ENCODE measurements at regions not wholly inside any gene's neighbourhood (a gene's known extent, or its start where the extent isn't known, plus 50 kb on each side); places are given as distances from the start of the nearest gene placed in this dataset.

- Histone ChIP-seq H3K4me3 (no peak overlapping the region), H3K27me3 (peaks cover 8% of the 10 kb centered on the region), H3K27ac (no peak overlapping the region), H3K36me3 (no peaks in the 10 kb centered on the region), H3K9me3 (no peaks in the 10 kb centered on the region), H3K4me1 (no peaks in the 10 kb centered on the region)
- WGBS: 92% methylated on average over 1 of the region's 1 CpG
- DNase-seq (ENCODE audit: low spot score in 2 of 2): no peak
- TF ChIP-seq POLR2AphosphoS5 (IDR thresholded peaks at IDR 0.05) (no peak), CTCF (IDR thresholded peaks at IDR 0.05) (no peak), EP300 (IDR thresholded peaks at IDR 0.05) (no peak), POLR2A (IDR thresholded peaks at IDR 0.05) (no peak)
Measured at GRCh38 chr2:213228638-213229037, 55.6 kb upstream of the SPAG16 start.

DNA sequence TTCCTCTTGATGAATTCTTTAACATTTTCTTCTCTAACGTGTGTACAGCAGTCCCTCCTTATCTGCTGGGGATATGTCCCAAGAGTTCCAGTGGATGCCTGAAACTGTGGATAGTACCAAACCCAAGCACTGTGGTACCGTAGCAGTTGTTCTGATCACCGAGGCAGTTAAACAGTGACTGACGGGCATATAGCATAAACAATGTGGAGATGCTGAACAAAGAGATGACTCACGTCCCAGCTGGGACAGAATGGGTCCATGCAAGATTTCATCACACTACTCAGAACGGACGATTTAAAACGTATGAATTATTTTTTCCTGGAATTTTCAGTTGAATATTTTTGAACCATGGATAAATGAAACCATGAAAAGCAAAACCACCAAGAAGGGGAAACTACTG lies 54.5 kb upstream of the SPAG16 start:
- no peaks in the 10 kb centered on the region for H3K4me1 ChIP-seq
- no peak for DNase-seq (ENCODE audit: low spot score in 2 of 2)
- no peaks in the 10 kb centered on the region for H3K9me3 ChIP-seq
- no peak overlapping the region for H3K4me3 ChIP-seq
- no peaks in the 10 kb centered on the region for H3K36me3 ChIP-seq
- 76% methylated on average over 8 of the region's 8 CpGs for WGBS
- TF ChIP-seq EP300 (IDR thresholded peaks at IDR 0.05): no peak
- no peak for TF ChIP-seq CTCF (IDR thresholded peaks at IDR 0.05)
- no peak for TF ChIP-seq POLR2AphosphoS5 (IDR thresholded peaks at IDR 0.05)
- no peak for TF ChIP-seq POLR2A (IDR thresholded peaks at IDR 0.05)
- H3K27ac ChIP-seq: no peak overlapping the region
- peaks cover 8% of the 10 kb centered on the region for H3K27me3 ChIP-seq

- Histone ChIP-seq H3K27me3 (peaks cover 8% of the 10 kb centered on the region), H3K4me3 (no peak overlapping the region), H3K9me3 (no peaks in the 10 kb centered on the region), H3K36me3 (no peaks in the 10 kb centered on the region), H3K27ac (no peak overlapping the region), H3K4me1 (no peaks in the 10 kb centered on the region)
- no peak for DNase-seq (ENCODE audit: low spot score in 2 of 2)
- WGBS: 89% methylated on average over 1 of the region's 1 CpG
- TF ChIP-seq POLR2A (IDR thresholded peaks at IDR 0.05): no peak
- TF ChIP-seq POLR2AphosphoS5 (IDR thresholded peaks at IDR 0.05): no peak
- TF ChIP-seq EP300 (IDR thresholded peaks at IDR 0.05): no peak
- no peak for TF ChIP-seq CTCF (IDR thresholded peaks at IDR 0.05)
Measured at GRCh38 chr2:213231966-213232365, 52.3 kb upstream of the SPAG16 start.

GRCh38 chr2:213232649-213233437 lies 51.4 kb upstream of the SPAG16 start:
- Histone ChIP-seq H3K27ac (no peak overlapping the region), H3K36me3 (no peaks in the 10 kb centered on the region), H3K27me3 (peaks cover 8% of the 10 kb centered on the region), H3K4me1 (no peaks in the 10 kb centered on the region), H3K9me3 (no peaks in the 10 kb centered on the region), H3K4me3 (no peak overlapping the region)
- DNase-seq (ENCODE audit: low spot score in 2 of 2): no peak
- TF ChIP-seq CTCF (IDR thresholded peaks at IDR 0.05): no peak
- 40% methylated on average over 8 of the region's 8 CpGs for WGBS

- no peak for DNase-seq (ENCODE audit: low spot score in 2 of 2)
Measured at GRCh38 chr2:213233438-213234330, 50.6 kb upstream of the SPAG16 start.

More at GRCh38 chr2:213233438-213234330, 50.6 kb upstream of the SPAG16 start:
- Histone ChIP-seq H3K9me3 (no peaks in the 10 kb centered on the region), H3K4me1 (peaks cover 6% of the 10 kb centered on the region), H3K27ac (no peak overlapping the region), H3K27me3 (peaks cover 8% of the 10 kb centered on the region), H3K4me3 (no peak overlapping the region), H3K36me3 (no peaks in the 10 kb centered on the region)
- WGBS: 62% methylated on average over 2 of the region's 2 CpGs
- TF ChIP-seq EP300 (IDR thresholded peaks at IDR 0.05) (no peak), POLR2AphosphoS5 (IDR thresholded peaks at IDR 0.05) (no peak), CTCF (IDR thresholded peaks at IDR 0.05) (no peak), POLR2A (IDR thresholded peaks at IDR 0.05) (no peak)

Data from suprapubic skin (tissue), 4 donors.